GM18873 (cell line): ENCODE measurements at regions not wholly inside any gene's neighbourhood (a gene's known extent, or its start where the extent isn't known, plus 50 kb on each side); places are given as distances from the start of the nearest gene placed in this dataset.

ENCODE experiments used
- ATAC-seq: cut with Tn5 transposase; IDR thresholded peaks from one replicate; pipeline ENCODE4 v1.9.1; 2021; ENCODE audit warnings: mild to moderate bottlenecking, moderate library complexity, moderate number of reproducible peaks; ENCODE audit not compliant: unreplicated experiment, low FRiP score

- ATAC-seq, result no peak
Measured at GRCh38 chr4:184879271-184879670, 53.5 kb upstream of the ACSL1 start.

GRCh38 chr4:184882276-184882675 lies 56.5 kb upstream of the ACSL1 start:
- no peak for ATAC-seq

GRCh38 chr4:184883024-184883423 lies 57.3 kb upstream of the ACSL1 start:
- ATAC-seq, result no peak

GRCh38 chr4:184884883-184885282 lies 59.1 kb upstream of the ACSL1 start:
- ATAC-seq, result no peak

- ATAC-seq, result no peak
Measured at GRCh38 chr4:184885602-184886001, 59.8 kb upstream of the ACSL1 start.

GRCh38 chr4:184887333-184887732 lies 61.6 kb upstream of the ACSL1 start:
- no peak for ATAC-seq

- ATAC-seq, result no peak
Measured at GRCh38 chr4:184887947-184888346, 62.2 kb upstream of the ACSL1 start.

- ATAC-seq, result no peak
Measured at GRCh38 chr4:184889666-184890335, 64.0 kb upstream of the ACSL1 start.

- ATAC-seq, result no peak
Measured at GRCh38 chr4:184890499-184890898, 64.7 kb upstream of the ACSL1 start.

GRCh38 chr4:184891816-184892397 lies 66.1 kb upstream of the ACSL1 start:
- no peak for ATAC-seq

GRCh38 chr4:184892999-184893398 lies 67.2 kb upstream of the ACSL1 start:
- no peak for ATAC-seq

GRCh38 chr4:184893801-184894571 lies 68.2 kb upstream of the ACSL1 start:
- ATAC-seq, result no peak

GRCh38 chr4:184895012-184895695 lies 69.4 kb upstream of the ACSL1 start:
- no peak for ATAC-seq

GRCh38 chr4:184896868-184897715 lies 71.3 kb upstream of the ACSL1 start:
- peak; percentile 76 for ATAC-seq

GRCh38 chr4:184897895-184898294 lies 72.1 kb upstream of the ACSL1 start:
- no peak for ATAC-seq

- no peak for ATAC-seq
Measured at GRCh38 chr4:184898793-184899192, 73.0 kb upstream of the ACSL1 start.

- no peak for ATAC-seq
Measured at GRCh38 chr4:184899261-184900134, 73.7 kb upstream of the ACSL1 start.

- no peak for ATAC-seq
Measured at GRCh38 chr4:184900184-184900583, 74.4 kb upstream of the ACSL1 start.

GRCh38 chr4:184902550-184902949 lies 76.8 kb upstream of the ACSL1 start:
- ATAC-seq, result no peak
